ENCODE measurements at regions not wholly inside any gene's neighbourhood (a gene's known extent, or its start where the extent isn't known, plus 50 kb on each side); places are given as distances from the start of the nearest gene placed in this dataset.

DNA sequence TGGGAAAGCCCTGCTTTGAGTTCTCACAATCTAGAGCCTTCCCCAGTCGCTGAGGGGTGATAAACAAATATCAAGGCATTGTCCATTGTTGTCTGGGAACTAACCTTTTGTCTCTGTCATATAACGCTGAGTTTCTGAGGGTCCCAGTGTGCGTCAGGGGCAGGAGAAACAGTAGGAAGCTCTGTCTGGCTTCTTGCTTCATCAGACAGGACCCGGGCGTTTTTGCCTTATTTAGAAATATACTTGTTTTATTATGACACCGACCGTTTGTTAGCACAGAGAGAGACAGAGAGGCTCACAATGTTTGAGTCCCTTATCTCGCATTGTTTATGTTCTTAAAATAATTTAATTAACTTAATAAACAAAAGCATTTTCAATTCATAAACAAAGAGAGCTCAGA, 204.9 kb upstream of the GAS1 start:
- TF ChIP-seq, protein P1, sequence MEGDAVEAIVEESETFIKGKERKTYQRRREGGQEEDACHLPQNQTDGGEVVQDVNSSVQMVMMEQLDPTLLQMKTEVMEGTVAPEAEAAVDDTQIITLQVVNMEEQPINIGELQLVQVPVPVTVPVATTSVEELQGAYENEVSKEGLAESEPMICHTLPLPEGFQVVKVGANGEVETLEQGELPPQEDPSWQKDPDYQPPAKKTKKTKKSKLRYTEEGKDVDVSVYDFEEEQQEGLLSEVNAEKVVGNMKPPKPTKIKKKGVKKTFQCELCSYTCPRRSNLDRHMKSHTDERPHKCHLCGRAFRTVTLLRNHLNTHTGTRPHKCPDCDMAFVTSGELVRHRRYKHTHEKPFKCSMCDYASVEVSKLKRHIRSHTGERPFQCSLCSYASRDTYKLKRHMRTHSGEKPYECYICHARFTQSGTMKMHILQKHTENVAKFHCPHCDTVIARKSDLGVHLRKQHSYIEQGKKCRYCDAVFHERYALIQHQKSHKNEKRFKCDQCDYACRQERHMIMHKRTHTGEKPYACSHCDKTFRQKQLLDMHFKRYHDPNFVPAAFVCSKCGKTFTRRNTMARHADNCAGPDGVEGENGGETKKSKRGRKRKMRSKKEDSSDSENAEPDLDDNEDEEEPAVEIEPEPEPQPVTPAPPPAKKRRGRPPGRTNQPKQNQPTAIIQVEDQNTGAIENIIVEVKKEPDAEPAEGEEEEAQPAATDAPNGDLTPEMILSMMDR (conservative IDR thresholded peaks at IDR 0.05), result no peak
- H3K27ac Mint-ChIP-seq, result no peak overlapping the region
- peaks cover 13% of the 10 kb centered on the region for H3K4me1 Mint-ChIP-seq (ENCODE audit: unreplicated experiment)
- no peak overlapping the region for H3K4me3 Mint-ChIP-seq
- no peaks in the 10 kb centered on the region for H3K9me3 Mint-ChIP-seq
- H3K27me3 Mint-ChIP-seq, result peaks cover 41% of the 10 kb centered on the region
- no peak for DNase-seq (ENCODE audit: extremely low spot score, unreplicated experiment)
- H3K36me3 Mint-ChIP-seq, result no peaks in the 10 kb centered on the region

DNA sequence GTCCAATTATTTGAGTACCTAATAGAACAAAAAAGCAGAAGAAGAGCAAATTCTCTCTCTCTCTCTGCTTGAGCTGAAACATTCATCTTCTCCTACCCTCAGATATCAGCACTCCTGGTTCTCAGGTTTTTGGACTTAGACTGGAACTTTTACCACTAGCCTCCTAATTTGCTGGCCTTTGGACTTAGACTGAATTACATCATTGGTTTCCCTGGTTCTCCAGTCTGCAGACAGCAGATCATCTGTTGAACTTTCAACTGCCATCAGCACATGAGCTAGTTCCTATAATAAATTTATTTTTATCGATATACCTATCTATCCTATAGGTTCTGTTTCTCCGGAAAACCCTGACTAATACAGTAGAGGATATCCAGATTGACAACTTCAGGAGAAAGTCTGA, 208.9 kb upstream of the GAS1 start:
- no peaks in the 10 kb centered on the region for H3K36me3 Mint-ChIP-seq
- no peak overlapping the region for H3K4me3 Mint-ChIP-seq
- peaks cover 15% of the 10 kb centered on the region for H3K4me1 Mint-ChIP-seq (ENCODE audit: unreplicated experiment)
- no peak for DNase-seq (ENCODE audit: extremely low spot score, unreplicated experiment)
- H3K27me3 Mint-ChIP-seq, result peaks cover 27% of the 10 kb centered on the region
- TF ChIP-seq, protein P1 (conservative IDR thresholded peaks at IDR 0.05), result no peak
- H3K9me3 Mint-ChIP-seq, result no peaks in the 10 kb centered on the region
- no peak overlapping the region for H3K27ac Mint-ChIP-seq

DNA sequence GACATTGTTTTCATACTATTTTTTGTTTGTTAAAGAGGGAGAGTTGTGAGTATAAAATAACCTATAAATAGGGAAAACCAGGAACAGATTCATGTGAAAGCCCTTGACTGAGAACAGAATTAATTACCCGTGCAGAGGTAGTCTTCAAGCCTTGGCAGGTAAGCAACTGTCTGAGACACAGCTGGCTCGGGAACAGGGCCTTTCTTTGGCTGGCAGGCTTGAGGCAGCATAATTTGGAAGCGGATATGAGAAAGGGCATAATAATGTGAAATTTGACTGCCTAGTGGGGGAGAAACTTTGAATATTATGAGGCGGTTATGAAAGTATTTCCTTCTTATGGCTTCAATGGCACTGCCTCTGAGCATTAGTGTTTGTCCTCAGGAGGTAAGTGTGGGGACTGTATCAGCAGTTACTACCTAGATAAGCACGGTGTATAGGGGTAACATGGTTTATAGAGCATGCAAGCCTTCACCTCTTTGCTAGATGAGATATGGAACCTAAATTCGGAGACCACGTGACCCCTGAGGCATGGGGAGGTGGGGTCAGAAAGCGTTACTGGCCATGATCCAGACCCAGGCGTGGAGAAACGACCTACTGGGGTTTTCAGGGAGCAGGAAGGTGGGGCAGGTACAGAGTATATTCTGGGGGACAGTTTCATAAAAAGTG, 210.2 kb upstream of the GAS1 start:
- no peak overlapping the region for H3K27ac Mint-ChIP-seq
- TF ChIP-seq, protein P1 (conservative IDR thresholded peaks at IDR 0.05), result no peak
- DNase-seq (ENCODE audit: extremely low spot score, unreplicated experiment), result no peak

DNA sequence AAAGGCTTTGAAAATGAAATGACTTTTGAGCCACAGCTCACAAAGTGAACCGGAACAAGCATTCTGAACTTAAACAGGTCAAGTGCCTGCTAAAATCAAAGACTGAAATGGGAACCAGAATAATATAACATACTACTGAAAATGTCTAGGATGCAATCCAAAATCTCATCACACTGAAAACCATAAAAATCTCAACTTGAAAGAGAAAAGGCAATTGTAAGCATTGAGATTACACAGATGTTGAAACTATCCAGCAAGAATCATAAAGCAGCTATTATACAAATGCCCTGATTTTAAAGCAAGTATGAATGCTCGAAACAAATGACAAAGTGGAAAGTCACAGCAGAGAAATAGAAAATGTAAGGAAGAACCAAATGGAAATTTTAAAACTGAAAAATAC, 211.5 kb upstream of the GAS1 start:
- H3K4me3 Mint-ChIP-seq, result no peak overlapping the region
- H3K9me3 Mint-ChIP-seq, result no peaks in the 10 kb centered on the region
- no peak overlapping the region for H3K27ac Mint-ChIP-seq
- H3K36me3 Mint-ChIP-seq, result no peaks in the 10 kb centered on the region
- TF ChIP-seq, protein P1 (conservative IDR thresholded peaks at IDR 0.05), result no peak
- peaks cover 15% of the 10 kb centered on the region for H3K4me1 Mint-ChIP-seq (ENCODE audit: unreplicated experiment)
- H3K27me3 Mint-ChIP-seq, result peaks cover 23% of the 10 kb centered on the region
- DNase-seq (ENCODE audit: extremely low spot score, unreplicated experiment), result no peak

More for the DNA sequence above, 210.2 kb upstream of the GAS1 start:
- Mint-ChIP-seq H3K36me3 (no peaks in the 10 kb centered on the region), H3K4me3 (no peak overlapping the region), H3K9me3 (no peaks in the 10 kb centered on the region), H3K4me1 (ENCODE audit: unreplicated experiment) (peaks cover 15% of the 10 kb centered on the region), H3K27me3 (peaks cover 23% of the 10 kb centered on the region)

DNA sequence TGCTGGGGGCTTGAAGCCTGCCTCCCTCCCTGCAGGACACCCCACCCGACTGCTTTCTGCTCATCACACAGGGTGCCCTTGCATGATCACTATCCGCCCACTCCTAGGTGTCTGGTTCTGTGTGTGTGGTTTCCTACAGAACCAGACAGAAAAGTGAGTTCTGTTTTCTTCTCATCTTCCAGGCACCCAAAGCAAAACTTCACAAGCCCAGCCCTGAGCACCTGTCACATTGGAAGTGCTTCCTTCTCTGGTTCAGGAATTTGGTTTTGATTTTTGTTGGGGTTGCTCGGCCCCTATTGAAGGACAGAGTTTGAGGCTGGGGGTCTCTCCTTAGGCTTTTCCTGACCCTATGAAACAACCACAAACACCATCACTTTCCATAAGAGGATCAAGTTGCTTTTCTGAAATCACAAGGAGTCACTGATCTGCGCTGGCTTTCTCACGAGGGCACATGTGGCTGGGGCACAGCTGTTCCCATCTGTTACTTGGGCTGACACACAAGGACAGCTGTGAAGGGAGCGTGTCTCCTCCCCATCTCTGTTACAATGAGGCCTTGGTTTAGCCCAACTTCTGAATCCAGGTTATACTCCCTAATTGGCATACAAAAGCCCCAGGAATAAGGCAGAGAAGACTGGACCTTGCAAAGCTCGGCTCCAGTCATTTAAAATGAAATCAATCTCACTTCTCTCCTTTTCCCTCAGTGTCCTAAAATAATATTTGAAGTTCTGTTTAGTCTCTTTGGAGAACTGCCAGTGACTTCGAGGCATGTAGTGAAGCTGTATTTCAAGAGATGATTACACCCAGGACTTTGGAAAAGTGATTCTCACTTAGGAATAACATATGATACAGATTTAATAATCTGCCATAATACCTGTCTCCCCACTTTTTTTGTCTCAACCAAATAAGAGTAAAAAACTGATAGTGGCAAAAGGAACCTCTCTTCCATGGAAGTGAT, 213.1 kb upstream of the GAS1 start:
- Mint-ChIP-seq H3K36me3 (no peaks in the 10 kb centered on the region), H3K27me3 (peaks cover 14% of the 10 kb centered on the region), H3K4me1 (ENCODE audit: unreplicated experiment) (peaks cover 15% of the 10 kb centered on the region), H3K9me3 (no peaks in the 10 kb centered on the region), H3K4me3 (no peak overlapping the region), H3K27ac (no peak overlapping the region)
- DNase-seq (ENCODE audit: extremely low spot score, unreplicated experiment), result no peak
- TF ChIP-seq, protein P1 (conservative IDR thresholded peaks at IDR 0.05), result no peak
